A549 (cell line): ENCODE measurements at regions not wholly inside any gene's neighbourhood (a gene's known extent, or its start where the extent isn't known, plus 50 kb on each side); places are given as distances from the start of the nearest gene placed in this dataset.

Source experiments
- CBX8 ChIP-seq: fragments of 200-600 bp; sonication (generic); IDR thresholded peaks from 2 replicates; pipeline ENCODE4 v1.6.1; 2016
- CEBPB ChIP-seq, 2 experiments: fragments of >200 bp in 1 of 2; sonication (Bioruptor Twin) in 1 of 2; formaldehyde crosslinking in 1 of 2; IDR thresholded peaks; 2 replicates each; pipeline ENCODE4 v1.6.1; 2012 to 2016
- EHMT2 ChIP-seq: fragments of 200-600 bp; sonication (generic); IDR thresholded peaks from 2 replicates; pipeline ENCODE4 v1.6.1; 2016; ENCODE audit warnings: antibody characterized with exemption, low read depth, mild to moderate bottlenecking, moderate library complexity
- ELK1 ChIP-seq: fragments of 150-350 bp; IDR thresholded peaks from 2 replicates; pipeline ENCODE4 v1.6.1; 2014; ENCODE audit warnings: low read depth, mild to moderate bottlenecking, low read length
- EP300 ChIP-seq, 2 experiments: fragments of >200 bp; sonication (Bioruptor Twin); formaldehyde crosslinking; IDR thresholded peaks; 2 replicates in 1 of 2; 3 replicates in 1 of 2; pipeline ENCODE4 v1.6.1; 2016 to 2017
- JUN ChIP-seq, 2 experiments: fragments of >200 bp; sonication (Bioruptor Twin); formaldehyde crosslinking; IDR thresholded peaks; 2 replicates in 1 of 2; 3 replicates in 1 of 2; pipeline ENCODE4 v1.6.1; 2016 to 2017
- NPAS2 ChIP-seq: fragments of 250-450 bp; sonication (Bioruptor Pico); IDR thresholded peaks from 2 replicates; pipeline ENCODE4 v1.8.0; 2022; ENCODE audit warnings: mild to moderate bottlenecking, moderate library complexity, borderline replicate concordance
- RAD21 ChIP-seq, 2 experiments: fragments of >200 bp in 1 of 2; sonication (Bioruptor Twin) in 1 of 2; formaldehyde crosslinking in 1 of 2; IDR thresholded peaks in 1 of 2; conservative IDR thresholded peaks in 1 of 2; 2 replicates in 1 of 2; 3 replicates in 1 of 2; pipeline ENCODE4 v1.6.1; 2012 to 2018; ENCODE audit warnings: inconsistent platforms in 1 of 2
- SMC3 ChIP-seq: fragments of >200 bp; sonication (Bioruptor Twin); formaldehyde crosslinking; IDR thresholded peaks from 3 replicates; pipeline ENCODE4 v1.6.1; 2018; ENCODE audit warnings: inconsistent platforms
- TF ChIP-seq, protein P1 (sequence below): fragments of 200-600 bp; sonication (generic); IDR thresholded peaks from 2 replicates; pipeline ENCODE4 v1.6.1; 2016; ENCODE audit warnings: antibody characterized with exemption, mild to moderate bottlenecking, moderate library complexity
- TF ChIP-seq, protein P2 (sequence below): fragments of >200 bp; sonication (Bioruptor Twin); formaldehyde crosslinking; IDR thresholded peaks from 3 replicates; pipeline ENCODE4 v1.5.1; 2016

GRCh38 chr2:139905624-139906023 lies 1125.4 kb upstream of the NXPH2 start:
- TF ChIP-seq, protein P1, sequence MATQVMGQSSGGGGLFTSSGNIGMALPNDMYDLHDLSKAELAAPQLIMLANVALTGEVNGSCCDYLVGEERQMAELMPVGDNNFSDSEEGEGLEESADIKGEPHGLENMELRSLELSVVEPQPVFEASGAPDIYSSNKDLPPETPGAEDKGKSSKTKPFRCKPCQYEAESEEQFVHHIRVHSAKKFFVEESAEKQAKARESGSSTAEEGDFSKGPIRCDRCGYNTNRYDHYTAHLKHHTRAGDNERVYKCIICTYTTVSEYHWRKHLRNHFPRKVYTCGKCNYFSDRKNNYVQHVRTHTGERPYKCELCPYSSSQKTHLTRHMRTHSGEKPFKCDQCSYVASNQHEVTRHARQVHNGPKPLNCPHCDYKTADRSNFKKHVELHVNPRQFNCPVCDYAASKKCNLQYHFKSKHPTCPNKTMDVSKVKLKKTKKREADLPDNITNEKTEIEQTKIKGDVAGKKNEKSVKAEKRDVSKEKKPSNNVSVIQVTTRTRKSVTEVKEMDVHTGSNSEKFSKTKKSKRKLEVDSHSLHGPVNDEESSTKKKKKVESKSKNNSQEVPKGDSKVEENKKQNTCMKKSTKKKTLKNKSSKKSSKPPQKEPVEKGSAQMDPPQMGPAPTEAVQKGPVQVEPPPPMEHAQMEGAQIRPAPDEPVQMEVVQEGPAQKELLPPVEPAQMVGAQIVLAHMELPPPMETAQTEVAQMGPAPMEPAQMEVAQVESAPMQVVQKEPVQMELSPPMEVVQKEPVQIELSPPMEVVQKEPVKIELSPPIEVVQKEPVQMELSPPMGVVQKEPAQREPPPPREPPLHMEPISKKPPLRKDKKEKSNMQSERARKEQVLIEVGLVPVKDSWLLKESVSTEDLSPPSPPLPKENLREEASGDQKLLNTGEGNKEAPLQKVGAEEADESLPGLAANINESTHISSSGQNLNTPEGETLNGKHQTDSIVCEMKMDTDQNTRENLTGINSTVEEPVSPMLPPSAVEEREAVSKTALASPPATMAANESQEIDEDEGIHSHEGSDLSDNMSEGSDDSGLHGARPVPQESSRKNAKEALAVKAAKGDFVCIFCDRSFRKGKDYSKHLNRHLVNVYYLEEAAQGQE, result no peak
- TF ChIP-seq, protein P2, sequence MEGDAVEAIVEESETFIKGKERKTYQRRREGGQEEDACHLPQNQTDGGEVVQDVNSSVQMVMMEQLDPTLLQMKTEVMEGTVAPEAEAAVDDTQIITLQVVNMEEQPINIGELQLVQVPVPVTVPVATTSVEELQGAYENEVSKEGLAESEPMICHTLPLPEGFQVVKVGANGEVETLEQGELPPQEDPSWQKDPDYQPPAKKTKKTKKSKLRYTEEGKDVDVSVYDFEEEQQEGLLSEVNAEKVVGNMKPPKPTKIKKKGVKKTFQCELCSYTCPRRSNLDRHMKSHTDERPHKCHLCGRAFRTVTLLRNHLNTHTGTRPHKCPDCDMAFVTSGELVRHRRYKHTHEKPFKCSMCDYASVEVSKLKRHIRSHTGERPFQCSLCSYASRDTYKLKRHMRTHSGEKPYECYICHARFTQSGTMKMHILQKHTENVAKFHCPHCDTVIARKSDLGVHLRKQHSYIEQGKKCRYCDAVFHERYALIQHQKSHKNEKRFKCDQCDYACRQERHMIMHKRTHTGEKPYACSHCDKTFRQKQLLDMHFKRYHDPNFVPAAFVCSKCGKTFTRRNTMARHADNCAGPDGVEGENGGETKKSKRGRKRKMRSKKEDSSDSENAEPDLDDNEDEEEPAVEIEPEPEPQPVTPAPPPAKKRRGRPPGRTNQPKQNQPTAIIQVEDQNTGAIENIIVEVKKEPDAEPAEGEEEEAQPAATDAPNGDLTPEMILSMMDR, result no peak
- TF ChIP-seq CEBPB (IDR thresholded peaks at IDR 0.05), result no peak
- no peak for TF ChIP-seq CBX8
- TF ChIP-seq ELK1, result no peak
- TF ChIP-seq RAD21 (conservative IDR thresholded peaks at IDR 0.05 in 1 of 2, IDR thresholded peaks at IDR 0.05 in 1 of 2), result no peak
- no peak for TF ChIP-seq NPAS2 (CRISPR knock-in tag)
- no peak for TF ChIP-seq JUN (IDR thresholded peaks at IDR 0.05)
- TF ChIP-seq EHMT2, result no peak
- TF ChIP-seq EP300 (IDR thresholded peaks at IDR 0.05), result no peak
- TF ChIP-seq SMC3, result no peak
